HCT116 (cell line): ENCODE measurements at regions not wholly inside any gene's neighbourhood (a gene's known extent, or its start where the extent isn't known, plus 50 kb on each side); places are given as distances from the start of the nearest gene placed in this dataset.

Experiments used
- ATAC-seq: fragments of 200-7000 bp; cut with Tn5 transposase; 2 replicates; pipeline ENCODE4 v1.9.1; 2020; ENCODE audit warnings: mild to moderate bottlenecking, moderate library complexity
- BruUV-seq: library from RNA; stranded (reverse); fragments of 400-500 nt; replicated peaks from 2 replicates; lab custom pipeline; 2021; lab: Mats Ljungman, UMichigan
- CTCF ChIA-PET: fragments of 300-600 bp; sonication (Branson Sonifier 250); formaldehyde crosslinking; loops from one replicate; lab custom pipeline; 2021; ENCODE audit warnings: antibody characterized with exemption; lab: Charles Lee
- POLR2A ChIA-PET: fragments of 300-600, 350-600 bp; sonication (Branson Sonifier 250); formaldehyde crosslinking; loops from one replicate; lab custom pipeline; 2021; ENCODE audit warnings: antibody characterized with exemption; lab: Charles Lee
- RAD21 ChIA-PET, 2 experiments: fragments of 300-600 bp; sonication (Branson Sonifier 250); formaldehyde crosslinking; loops; one replicate each; lab custom pipeline; 2023; ENCODE audit warnings: low total read pairs in 2 of 2; ENCODE audit not compliant: uncharacterized antibody in 2 of 2, unreplicated experiment in 2 of 2, low non-redundant PET in 1 of 2; lab: Charles Lee
- DNase-seq: peaks from one replicate; pipeline ENCODE4 v3.0.0-alpha.2; 2010; ENCODE audit warnings: low read depth, low spot score
- H2AFZ ChIP-seq: fragments of 200-600 bp; shearing (Covaris generic), sonication (generic); 2 replicates; pipeline ENCODE4 v1.6.1; 2017; ENCODE audit warnings: low read depth, mixed run types, mixed read lengths, antibody characterized with exemption, low read length; ENCODE audit not compliant: poor library complexity, severe bottlenecking
- H3K27ac ChIP-seq: 2 replicates; pipeline ENCODE4 v1.5.1; 2012; ENCODE audit warnings: low read depth, low read length
- H3K27me3 ChIP-seq: fragments of 200-600 bp; sonication (generic); 2 replicates; pipeline ENCODE4 v1.6.1; 2016; ENCODE audit warnings: mixed run types, low read length, mixed read lengths; ENCODE audit not compliant: insufficient read depth
- H3K36me3 ChIP-seq, 2 experiments: fragments of 200-500 bp in 1 of 2; fragments of 200-600 bp in 1 of 2; sonication (Bioruptor generic) in 1 of 2; sonication (generic) in 1 of 2; 2 replicates each; pipeline versions ENCODE4 v1.5.1 to v1.6.1; 2014 to 2016; ENCODE audit warnings: low read length in 2 of 2, inconsistent platforms in 1 of 2, mixed read lengths in 1 of 2, mixed run types in 1 of 2; ENCODE audit not compliant: insufficient read depth in 2 of 2, control insufficient read depth in 1 of 2
- H3K4me1 ChIP-seq, 2 experiments: fragments of 200-600 bp in 1 of 2; sonication (generic) in 1 of 2; 2 replicates each; pipeline versions ENCODE4 v1.5.1 to v1.6.1; 2012 to 2017; ENCODE audit warnings: low read length in 2 of 2, inconsistent platforms in 1 of 2, mild to moderate bottlenecking in 1 of 2, mixed read lengths in 1 of 2, mixed run types in 1 of 2, moderate library complexity in 1 of 2; ENCODE audit not compliant: insufficient read depth in 2 of 2, control insufficient read depth in 1 of 2
- H3K4me2 ChIP-seq: fragments of 200-600 bp; sonication (generic); 2 replicates; pipeline ENCODE4 v1.6.1; 2017; ENCODE audit warnings: mixed run types, low read length, mixed read lengths
- H3K4me3 ChIP-seq, 2 experiments: fragments of 200-600 bp in 1 of 2; sonication (generic) in 1 of 2; replicated peaks in 1 of 2; 2 replicates each; pipeline ENCODE4 v1.5.1; 2011 to 2016; ENCODE audit warnings: low read length in 2 of 2, control low read depth in 1 of 2, low read depth in 1 of 2, mild to moderate bottlenecking in 1 of 2, mixed read lengths in 1 of 2, mixed run types in 1 of 2
- H3K79me2 ChIP-seq: fragments of 200-600 bp; sonication (generic); 2 replicates; pipeline ENCODE4 v1.6.1; 2017; ENCODE audit warnings: mild to moderate bottlenecking, mixed run types, low read length, moderate library complexity, mixed read lengths; ENCODE audit not compliant: insufficient read depth
- H3K9ac ChIP-seq: fragments of 200-600 bp; sonication (generic); 2 replicates; pipeline ENCODE4 v1.6.1; 2016; ENCODE audit warnings: low read length, mixed read lengths
- H3K9me2 ChIP-seq: fragments of 200-600 bp; sonication (generic), shearing (Covaris generic); 2 replicates; pipeline ENCODE4 v1.6.1; 2017; ENCODE audit warnings: mixed run types, mild to moderate bottlenecking, moderate library complexity; ENCODE audit not compliant: insufficient read depth
- H3K9me3 ChIP-seq, 2 experiments: fragments of 200-500 bp in 1 of 2; fragments of 200-600 bp in 1 of 2; sonication (Bioruptor generic) in 1 of 2; sonication (generic) in 1 of 2; 2 replicates each; pipeline ENCODE4 v1.6.1; 2014 to 2017; ENCODE audit warnings: low read length in 2 of 2, mixed read lengths in 2 of 2, inconsistent platforms in 1 of 2, low read depth in 1 of 2, mild to moderate bottlenecking in 1 of 2, mixed run types in 1 of 2, moderate library complexity in 1 of 2; ENCODE audit not compliant: control insufficient read depth in 1 of 2, insufficient read depth in 1 of 2
- H4K20me1 ChIP-seq: fragments of 200-600 bp; sonication (generic), shearing (Covaris generic); 2 replicates; pipeline ENCODE4 v1.6.1; 2017; ENCODE audit warnings: mixed run types, mild to moderate bottlenecking, moderate library complexity; ENCODE audit not compliant: insufficient read depth
- CEBPB ChIP-seq: IDR thresholded peaks from 2 replicates; pipeline ENCODE4 v1.6.1; 2012; ENCODE audit warnings: low read depth
- EGR1 ChIP-seq: IDR thresholded peaks from 2 replicates; pipeline ENCODE4 v1.6.1; 2012; ENCODE audit warnings: low read depth
- EZH2 ChIP-seq: fragments of 200-600 bp; sonication (generic); IDR thresholded peaks from 2 replicates; pipeline ENCODE4 v1.6.1; 2017; ENCODE audit warnings: antibody characterized with exemption, mixed run types
- EZH2phosphoT487 ChIP-seq: fragments of 200-600 bp; IDR thresholded peaks from 2 replicates; pipeline ENCODE4 v1.6.1; 2018; ENCODE audit warnings: antibody characterized with exemption, borderline replicate concordance
- FOSL1 ChIP-seq: IDR thresholded peaks from 2 replicates; pipeline ENCODE4 v1.6.1; 2012; ENCODE audit warnings: low read depth
- MAX ChIP-seq: IDR thresholded peaks from 2 replicates; pipeline ENCODE4 v1.6.1; 2012
- POLR2A ChIP-seq: IDR thresholded peaks from 2 replicates; pipeline ENCODE4 v1.7.0; 2011; ENCODE audit warnings: borderline replicate concordance; ENCODE audit not compliant: insufficient read depth, insufficient read length; ENCODE audit errors: extremely low read depth
- POLR2AphosphoS5 ChIP-seq: IDR thresholded peaks from 2 replicates; pipeline ENCODE4 v1.6.1; 2011; ENCODE audit warnings: mild to moderate bottlenecking, low read depth, low read length, moderate library complexity
- TCF7L2 ChIP-seq: IDR thresholded peaks from 2 replicates; pipeline ENCODE4 v1.7.0; 2011; ENCODE audit warnings: borderline replicate concordance, inconsistent platforms; ENCODE audit not compliant: insufficient read depth, insufficient read length; ENCODE audit errors: extremely low read depth
- YY1 ChIP-seq: IDR thresholded peaks from 2 replicates; pipeline ENCODE4 v1.6.1; 2011; ENCODE audit warnings: low read length, low read depth, moderate library complexity, mild to moderate bottlenecking; ENCODE audit not compliant: insufficient replicate concordance; ENCODE audit errors: extremely low read depth
- ZBTB33 ChIP-seq: IDR thresholded peaks from 2 replicates; pipeline ENCODE4 v1.6.1; 2011; ENCODE audit warnings: mild to moderate bottlenecking, low read length, moderate library complexity; ENCODE audit not compliant: insufficient replicate concordance; ENCODE audit errors: extremely low read depth
- ZFX ChIP-seq: fragments of 450-650 bp; IDR thresholded peaks from 2 replicates; pipeline ENCODE4 v1.6.1; 2017
- ZNF274 ChIP-seq: fragments of 200-500 bp; sonication (Bioruptor generic); IDR thresholded peaks from 2 replicates; pipeline ENCODE4 v1.6.1; 2014; ENCODE audit warnings: mild to moderate bottlenecking, low read depth, low read length, inconsistent platforms
- intact Hi-C: fragments of 100-400 bp; cut with micrococcal nuclease; formaldehyde crosslinking; loops from 2 replicates; pipeline ENCODE4 v1.10.0; 2022
- TF ChIP-seq, protein P1 (sequence below): IDR thresholded peaks from 2 replicates; pipeline ENCODE4 v1.6.1; 2012; ENCODE audit warnings: low read depth

DNA sequence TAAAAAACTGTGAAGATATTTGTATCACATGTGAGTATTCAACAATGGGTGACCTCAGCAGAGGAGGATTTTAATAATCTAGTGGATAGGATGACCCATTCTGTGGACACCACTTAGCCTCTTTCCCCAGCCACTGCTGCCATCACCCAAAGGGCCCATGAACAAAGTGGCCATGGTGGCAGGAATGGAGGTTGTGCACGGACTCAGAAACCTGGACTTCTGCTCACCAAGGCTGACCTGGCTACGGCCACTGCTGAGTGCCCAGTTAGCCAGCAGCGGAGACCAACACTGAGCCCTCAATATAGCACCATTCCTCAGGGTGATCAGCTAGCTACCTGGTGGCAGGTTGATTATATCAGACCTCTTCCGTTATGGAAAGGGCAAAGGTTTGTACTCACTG, 1410.4 kb upstream of the CDH9 start:
- Histone ChIP-seq H3K9me3 (peaks cover 4 to 36% of the 10 kb centered on the region in 2 experiments; a peak in 2 of 4 replicates), H3K4me2 (no peak overlapping the region), H3K9me2 (no peaks in the 10 kb centered on the region), H3K27ac (no peak overlapping the region), H4K20me1 (no peaks in the 10 kb centered on the region), H2AFZ (no peak overlapping the region)
- no TSS peak for BruUV-seq
- CTCF ChIA-PET: no interaction called here
- no peak for TF ChIP-seq MAX
- no peak for TF ChIP-seq EGR1
- TF ChIP-seq FOSL1: no peak
- TF ChIP-seq ZNF274: no peak
- no peak for TF ChIP-seq CEBPB
- no peak for TF ChIP-seq POLR2AphosphoS5
- TF ChIP-seq EZH2: no peak
- TF ChIP-seq EZH2phosphoT487: no peak
- no peak for TF ChIP-seq ZBTB33
- no peak for TF ChIP-seq TCF7L2
- TF ChIP-seq YY1: no peak
- TF ChIP-seq, protein P1, sequence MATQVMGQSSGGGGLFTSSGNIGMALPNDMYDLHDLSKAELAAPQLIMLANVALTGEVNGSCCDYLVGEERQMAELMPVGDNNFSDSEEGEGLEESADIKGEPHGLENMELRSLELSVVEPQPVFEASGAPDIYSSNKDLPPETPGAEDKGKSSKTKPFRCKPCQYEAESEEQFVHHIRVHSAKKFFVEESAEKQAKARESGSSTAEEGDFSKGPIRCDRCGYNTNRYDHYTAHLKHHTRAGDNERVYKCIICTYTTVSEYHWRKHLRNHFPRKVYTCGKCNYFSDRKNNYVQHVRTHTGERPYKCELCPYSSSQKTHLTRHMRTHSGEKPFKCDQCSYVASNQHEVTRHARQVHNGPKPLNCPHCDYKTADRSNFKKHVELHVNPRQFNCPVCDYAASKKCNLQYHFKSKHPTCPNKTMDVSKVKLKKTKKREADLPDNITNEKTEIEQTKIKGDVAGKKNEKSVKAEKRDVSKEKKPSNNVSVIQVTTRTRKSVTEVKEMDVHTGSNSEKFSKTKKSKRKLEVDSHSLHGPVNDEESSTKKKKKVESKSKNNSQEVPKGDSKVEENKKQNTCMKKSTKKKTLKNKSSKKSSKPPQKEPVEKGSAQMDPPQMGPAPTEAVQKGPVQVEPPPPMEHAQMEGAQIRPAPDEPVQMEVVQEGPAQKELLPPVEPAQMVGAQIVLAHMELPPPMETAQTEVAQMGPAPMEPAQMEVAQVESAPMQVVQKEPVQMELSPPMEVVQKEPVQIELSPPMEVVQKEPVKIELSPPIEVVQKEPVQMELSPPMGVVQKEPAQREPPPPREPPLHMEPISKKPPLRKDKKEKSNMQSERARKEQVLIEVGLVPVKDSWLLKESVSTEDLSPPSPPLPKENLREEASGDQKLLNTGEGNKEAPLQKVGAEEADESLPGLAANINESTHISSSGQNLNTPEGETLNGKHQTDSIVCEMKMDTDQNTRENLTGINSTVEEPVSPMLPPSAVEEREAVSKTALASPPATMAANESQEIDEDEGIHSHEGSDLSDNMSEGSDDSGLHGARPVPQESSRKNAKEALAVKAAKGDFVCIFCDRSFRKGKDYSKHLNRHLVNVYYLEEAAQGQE: no peak
- no peak for TF ChIP-seq ZFX
- TF ChIP-seq POLR2A: no peak
- TF ChIP-seq, all 23 proteins: peak for 0
- Histone ChIP-seq H3K36me3 (no peaks in the 10 kb centered on the region), H3K9ac (no peak overlapping the region), H3K4me3 (no peak overlapping the region), H3K79me2 (no peaks in the 10 kb centered on the region), H3K4me1 (no peaks in the 10 kb centered on the region), H3K27me3 (no peaks in the 10 kb centered on the region)
- RAD21 ChIA-PET: no interaction called here
- ATAC-seq: no peak
- POLR2A ChIA-PET: no interaction called here
- DNase-seq: no peak
- intact Hi-C loops: no loop called here
